Caco-2 (cell line): ENCODE measurements at regions not wholly inside any gene's neighbourhood (a gene's known extent, or its start where the extent isn't known, plus 50 kb on each side); places are given as distances from the start of the nearest gene placed in this dataset.

Experiments
- BruUV-seq: library from RNA; stranded (reverse); fragments of 400-500 nt; replicated peaks from 2 replicates; lab custom pipeline; 2021; lab: Mats Ljungman, UMichigan
- CTCF ChIA-PET: fragments of 300-600 bp; sonication (Branson Sonifier 250); formaldehyde crosslinking; loops from one replicate; lab custom pipeline; 2022; ENCODE audit warnings: antibody characterized with exemption; lab: Charles Lee
- POLR2A ChIA-PET: fragments of 300-600 bp; sonication (Branson Sonifier 250); formaldehyde crosslinking; loops from one replicate; lab custom pipeline; 2022; ENCODE audit warnings: antibody characterized with exemption; lab: Charles Lee
- DNase-seq, 2 experiments: peaks; one replicate each; pipeline versions ENCODE4 v3.0.0 to v3.0.0-alpha.2; 2020 to 2022
- H3K27me3 ChIP-seq: replicated peaks from 2 replicates; pipeline ENCODE4 v1.6.0; 2011; ENCODE audit warnings: low read length; ENCODE audit not compliant: control insufficient read depth, insufficient read depth
- H3K36me3 ChIP-seq: 2 replicates; pipeline ENCODE4 v1.5.1; 2011; ENCODE audit warnings: low read length; ENCODE audit not compliant: control insufficient read depth, insufficient read depth
- H3K4me1 ChIP-seq: fragments of 250-450 bp; sonication (Bioruptor Pico); 2 replicates; pipeline ENCODE4 v1.5.1; 2020; ENCODE audit warnings: mild to moderate bottlenecking
- H3K4me3 ChIP-seq: 2 replicates; pipeline ENCODE4 v1.5.1; 2011; ENCODE audit warnings: low read depth, mild to moderate bottlenecking, control low read depth, low read length
- H3K9me3 ChIP-seq: fragments of 250-450 bp; sonication (Bioruptor Pico); 2 replicates; pipeline ENCODE4 v1.5.1; 2020; ENCODE audit warnings: mild to moderate bottlenecking, moderate library complexity
- H3K27ac Mint-ChIP-seq: one replicate; pipeline ENCODE4 v1.8.0; 2022; ENCODE audit warnings: mixed read lengths; ENCODE audit not compliant: unreplicated experiment
- H3K27me3 Mint-ChIP-seq: one replicate; pipeline ENCODE4 v1.8.0; 2022; ENCODE audit warnings: mixed read lengths; ENCODE audit not compliant: insufficient read depth, unreplicated experiment
- H3K36me3 Mint-ChIP-seq: one replicate; pipeline ENCODE4 v1.8.0; 2022; ENCODE audit warnings: mild to moderate bottlenecking, mixed read lengths; ENCODE audit not compliant: insufficient read depth, unreplicated experiment
- H3K4me1 Mint-ChIP-seq: one replicate; pipeline ENCODE4 v1.8.0; 2022; ENCODE audit warnings: low read depth, mixed read lengths; ENCODE audit not compliant: unreplicated experiment
- H3K4me3 Mint-ChIP-seq: one replicate; pipeline ENCODE4 v1.8.0; 2022; ENCODE audit warnings: mild to moderate bottlenecking, moderate library complexity, mixed read lengths; ENCODE audit not compliant: unreplicated experiment
- H3K9me3 Mint-ChIP-seq: one replicate; pipeline ENCODE4 v1.8.0; 2022; ENCODE audit warnings: mixed read lengths; ENCODE audit not compliant: unreplicated experiment
- intact Hi-C: fragments of 100-400 bp; cut with micrococcal nuclease; formaldehyde crosslinking; loops from one replicate; pipeline ENCODE4 v1.10.0; 2022; ENCODE audit not compliant: unreplicated experiment
- TF ChIP-seq, protein P1 (sequence below), 2 experiments: fragments of 200-600 bp in 1 of 2; IDR thresholded peaks; 1 replicate in 1 of 2; 2 replicates in 1 of 2; pipeline versions ENCODE4 v1.5.1 to v1.8.0; 2011 to 2022; ENCODE audit warnings: antibody characterized with exemption in 1 of 2, control low read depth in 1 of 2, inconsistent platforms in 1 of 2, low read depth in 1 of 2, low read length in 1 of 2, mild to moderate bottlenecking in 1 of 2, moderate library complexity in 1 of 2; ENCODE audit not compliant: insufficient read depth in 1 of 2, severe bottlenecking in 1 of 2, unreplicated experiment in 1 of 2

GRCh38 chr2:9140645-9141044, 66.0 kb upstream of the ASAP2 start:
- Mint-ChIP-seq H3K4me3 (no peak overlapping the region), H3K4me1 (peaks cover 7% of the 10 kb centered on the region), H3K36me3 (no peaks in the 10 kb centered on the region), H3K27ac (no peak overlapping the region), H3K27me3 (no peaks in the 10 kb centered on the region), H3K9me3 (no peaks in the 10 kb centered on the region)
- ChIA-PET POLR2A (no interaction called here), CTCF (interaction anchor here (0.6 to 1.4 kb wide), 4 partner anchors 26 to 268 kb away, joined by 3 to 6 read pairs (median 5); no protein-coding TSS in a partner anchor)
- Histone ChIP-seq H3K4me1 (peaks cover 25% of the 10 kb centered on the region), H3K9me3 (no peaks in the 10 kb centered on the region), H3K27me3 (no peaks in the 10 kb centered on the region), H3K36me3 (no peaks in the 10 kb centered on the region), H3K4me3 (no peak overlapping the region)
- intact Hi-C loops, result no loop called here
- no peak for DNase-seq
- TF ChIP-seq, protein P1, sequence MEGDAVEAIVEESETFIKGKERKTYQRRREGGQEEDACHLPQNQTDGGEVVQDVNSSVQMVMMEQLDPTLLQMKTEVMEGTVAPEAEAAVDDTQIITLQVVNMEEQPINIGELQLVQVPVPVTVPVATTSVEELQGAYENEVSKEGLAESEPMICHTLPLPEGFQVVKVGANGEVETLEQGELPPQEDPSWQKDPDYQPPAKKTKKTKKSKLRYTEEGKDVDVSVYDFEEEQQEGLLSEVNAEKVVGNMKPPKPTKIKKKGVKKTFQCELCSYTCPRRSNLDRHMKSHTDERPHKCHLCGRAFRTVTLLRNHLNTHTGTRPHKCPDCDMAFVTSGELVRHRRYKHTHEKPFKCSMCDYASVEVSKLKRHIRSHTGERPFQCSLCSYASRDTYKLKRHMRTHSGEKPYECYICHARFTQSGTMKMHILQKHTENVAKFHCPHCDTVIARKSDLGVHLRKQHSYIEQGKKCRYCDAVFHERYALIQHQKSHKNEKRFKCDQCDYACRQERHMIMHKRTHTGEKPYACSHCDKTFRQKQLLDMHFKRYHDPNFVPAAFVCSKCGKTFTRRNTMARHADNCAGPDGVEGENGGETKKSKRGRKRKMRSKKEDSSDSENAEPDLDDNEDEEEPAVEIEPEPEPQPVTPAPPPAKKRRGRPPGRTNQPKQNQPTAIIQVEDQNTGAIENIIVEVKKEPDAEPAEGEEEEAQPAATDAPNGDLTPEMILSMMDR (IDR thresholded peaks at IDR 0.05; ENCODE audit: insufficient read depth in 1 of 2, low read depth in 1 of 2, low read length in 1 of 2, severe bottlenecking in 1 of 2, unreplicated experiment in 1 of 2), result no peak
- BruUV-seq, result no TSS peak

DNA sequence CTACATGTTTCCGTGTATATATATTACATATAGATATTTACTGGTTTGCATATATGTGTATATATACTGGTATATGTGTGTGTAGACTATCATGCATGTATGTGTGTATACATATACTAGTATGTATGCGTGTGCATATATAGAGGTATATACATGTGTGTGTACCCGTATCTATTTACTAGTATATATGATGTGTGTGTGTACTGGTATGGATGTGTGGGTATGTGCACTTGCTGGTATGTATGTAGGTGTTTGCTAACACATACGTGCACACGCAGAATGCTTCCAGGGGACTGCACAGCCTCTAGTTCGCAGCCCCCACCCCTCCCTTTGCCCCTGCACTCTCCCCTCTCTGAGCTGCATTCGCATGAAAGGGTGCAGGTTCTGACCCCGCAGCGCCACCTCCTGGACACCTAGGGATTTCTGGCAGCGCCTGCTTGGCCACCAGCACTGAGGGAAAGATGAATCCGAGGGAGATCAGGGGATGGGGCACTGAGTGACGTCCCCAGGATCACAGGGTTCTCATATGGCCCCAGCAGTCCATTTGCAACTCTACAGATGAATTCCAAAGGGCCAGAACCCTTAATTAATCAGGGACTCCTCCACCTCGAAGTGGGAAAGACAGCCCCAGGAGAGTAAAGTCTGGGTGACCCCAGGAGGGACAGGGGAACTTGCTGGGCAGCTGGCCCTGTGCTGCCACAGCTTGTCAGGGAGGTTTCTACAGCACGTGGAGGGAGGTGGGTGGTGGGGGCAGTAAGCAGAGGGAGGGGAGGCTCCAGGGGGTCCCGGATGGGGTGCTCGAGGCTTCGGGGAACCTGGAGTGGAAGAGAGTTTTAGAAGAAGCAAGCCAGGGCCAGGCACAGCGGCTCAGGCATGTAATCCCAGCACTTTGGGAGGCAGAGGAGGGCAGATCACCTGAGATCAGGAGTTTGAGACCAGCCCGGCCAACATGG, 66.8 kb upstream of the ASAP2 start:
- peaks cover 2% of the 10 kb centered on the region for H3K9me3 Mint-ChIP-seq
- no peaks in the 10 kb centered on the region for H3K27me3 ChIP-seq

More for the DNA sequence above, 66.8 kb upstream of the ASAP2 start:
- ChIA-PET POLR2A (interaction anchor here (0.6 kb wide), 2 partner anchors 126 to 216 kb away, joined by 5 read pairs; no protein-coding TSS in a partner anchor), CTCF (interaction anchor here (0.5 to 1.0 kb wide), 9 partner anchors 28 to 373 kb away, joined by 3 to 11 read pairs (median 4); partner anchors contain the start of gene MBOAT2)
- Mint-ChIP-seq H3K36me3 (no peaks in the 10 kb centered on the region), H3K27ac (peak overlapping the region; percentile 15), H3K4me1 (peaks cover 7% of the 10 kb centered on the region), H3K4me3 (no peak overlapping the region), H3K27me3 (no peaks in the 10 kb centered on the region)
- intact Hi-C loops, result loop anchor here (1.0 kb wide), 1 partner anchor 266 kb away; no protein-coding TSS in a partner anchor
- BruUV-seq, result no TSS peak
- Histone ChIP-seq H3K4me1 (peaks cover 25% of the 10 kb centered on the region), H3K4me3 (no peak overlapping the region), H3K36me3 (no peaks in the 10 kb centered on the region), H3K9me3 (no peaks in the 10 kb centered on the region)
- TF ChIP-seq, protein P1 (IDR thresholded peaks at IDR 0.05; ENCODE audit: insufficient read depth in 1 of 2, low read depth in 1 of 2, low read length in 1 of 2, severe bottlenecking in 1 of 2, unreplicated experiment in 1 of 2), result peak; percentile 66 to 93
- DNase-seq, result peak; percentile 77 to 87
